NCI-H1436 (cell line): ENCODE measurements at regions not wholly inside any gene's neighbourhood (a gene's known extent, or its start where the extent isn't known, plus 50 kb on each side); places are given as distances from the start of the nearest gene placed in this dataset.

Experiments
- DNase-seq: peaks from one replicate; lab custom pipeline; 2025; lab: John Stamatoyannopoulos, UW

DNA sequence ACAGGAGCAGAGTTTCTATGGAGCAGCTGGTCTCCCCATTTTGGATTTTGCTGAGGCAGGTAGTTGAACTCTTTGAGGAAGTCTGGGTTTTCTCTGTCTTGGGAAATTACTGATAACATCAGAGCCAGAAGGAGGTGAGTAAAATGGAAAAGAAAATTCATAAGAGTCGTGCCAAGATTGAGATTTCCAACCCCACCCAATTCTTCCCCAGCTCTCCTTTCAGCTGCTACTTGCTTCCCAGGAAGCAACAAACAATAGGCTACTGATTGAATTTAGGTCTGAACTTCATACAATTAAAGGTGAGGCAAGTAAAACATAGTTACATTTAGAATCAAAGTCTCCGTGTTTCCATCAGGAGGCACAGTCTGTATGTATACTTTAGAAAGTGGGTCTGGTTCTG lies 54.6 kb upstream of the EOLA2 start:
- DNase-seq, result no peak

DNA sequence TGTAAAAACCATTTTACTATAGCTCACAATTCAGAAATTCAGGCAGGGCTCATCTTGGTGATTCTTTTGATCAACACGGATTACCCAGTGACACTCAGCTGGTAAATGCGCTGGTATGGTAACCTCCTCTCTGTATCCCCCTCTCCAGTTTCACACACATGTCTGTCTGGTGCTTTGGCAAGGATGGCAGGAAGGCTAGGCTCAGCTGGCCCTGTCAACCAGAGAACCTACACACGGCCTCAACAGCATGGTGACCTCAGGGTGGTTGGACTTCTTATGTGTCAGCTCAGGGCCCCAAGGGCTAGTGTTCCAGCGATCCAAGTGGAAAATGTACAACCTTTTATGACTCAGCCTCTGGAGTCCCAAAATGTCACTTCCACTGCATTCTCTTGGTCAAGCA lies 55.7 kb upstream of the EOLA2 start:
- no peak for DNase-seq

DNA sequence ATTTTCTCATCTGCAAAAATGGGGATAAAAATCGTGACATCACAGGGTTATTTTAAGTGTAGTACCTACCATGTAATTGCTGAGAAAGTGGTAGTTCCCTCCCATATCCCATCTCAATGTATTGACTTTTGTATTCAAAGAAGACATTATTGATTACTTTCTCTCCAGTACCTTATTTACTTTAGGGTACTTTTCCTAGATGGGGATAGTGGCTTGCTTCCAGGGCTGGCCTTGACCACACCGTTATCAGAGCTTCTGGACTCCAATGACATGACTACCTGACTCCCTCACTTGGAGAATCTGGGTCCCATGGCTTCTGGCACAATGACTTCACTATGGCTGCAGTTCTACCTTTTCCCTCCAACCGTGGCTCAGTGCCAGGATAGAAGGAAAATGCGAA lies 58.2 kb upstream of the EOLA2 start:
- DNase-seq, result no peak

DNA sequence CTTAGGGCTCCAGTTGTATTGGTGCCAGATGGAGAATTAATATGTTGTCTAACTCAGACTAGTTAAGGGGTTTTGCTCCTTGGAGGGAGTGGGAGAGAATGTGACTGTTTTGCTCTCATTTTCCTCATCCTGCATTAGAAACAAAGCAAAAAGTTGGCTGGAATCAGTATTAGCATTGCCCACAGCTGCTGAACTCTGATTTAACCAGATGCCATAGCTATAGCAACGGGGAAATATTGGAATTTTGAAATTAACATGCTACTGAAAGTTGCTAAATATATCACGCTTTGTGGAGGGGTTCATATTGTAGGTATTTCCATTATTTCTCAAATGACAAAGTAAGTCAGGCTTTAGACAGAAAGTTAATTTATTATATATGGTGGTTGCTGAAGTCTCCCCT lies 66.7 kb upstream of the EOLA2 start:
- DNase-seq, result no peak

DNA sequence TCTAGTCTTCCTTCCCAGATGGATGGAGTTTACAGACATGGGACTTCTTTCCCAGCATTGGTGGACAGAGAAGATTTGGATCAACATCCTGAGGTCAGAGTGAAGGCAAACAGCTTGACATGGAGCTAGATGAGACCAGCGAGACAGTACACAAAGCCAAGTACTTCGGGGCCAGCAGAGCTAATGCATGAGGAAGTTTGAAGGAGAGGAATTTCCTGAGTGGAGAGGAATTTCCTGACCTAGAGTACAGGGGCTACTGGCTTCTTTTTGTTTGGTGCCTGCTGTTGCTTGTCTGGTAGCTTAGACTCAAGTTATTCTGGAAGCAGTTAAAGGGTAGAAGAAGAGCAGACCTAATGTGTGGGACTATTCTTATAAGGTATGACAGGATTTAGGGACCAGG lies 69.1 kb upstream of the EOLA2 start:
- DNase-seq, result no peak

DNA sequence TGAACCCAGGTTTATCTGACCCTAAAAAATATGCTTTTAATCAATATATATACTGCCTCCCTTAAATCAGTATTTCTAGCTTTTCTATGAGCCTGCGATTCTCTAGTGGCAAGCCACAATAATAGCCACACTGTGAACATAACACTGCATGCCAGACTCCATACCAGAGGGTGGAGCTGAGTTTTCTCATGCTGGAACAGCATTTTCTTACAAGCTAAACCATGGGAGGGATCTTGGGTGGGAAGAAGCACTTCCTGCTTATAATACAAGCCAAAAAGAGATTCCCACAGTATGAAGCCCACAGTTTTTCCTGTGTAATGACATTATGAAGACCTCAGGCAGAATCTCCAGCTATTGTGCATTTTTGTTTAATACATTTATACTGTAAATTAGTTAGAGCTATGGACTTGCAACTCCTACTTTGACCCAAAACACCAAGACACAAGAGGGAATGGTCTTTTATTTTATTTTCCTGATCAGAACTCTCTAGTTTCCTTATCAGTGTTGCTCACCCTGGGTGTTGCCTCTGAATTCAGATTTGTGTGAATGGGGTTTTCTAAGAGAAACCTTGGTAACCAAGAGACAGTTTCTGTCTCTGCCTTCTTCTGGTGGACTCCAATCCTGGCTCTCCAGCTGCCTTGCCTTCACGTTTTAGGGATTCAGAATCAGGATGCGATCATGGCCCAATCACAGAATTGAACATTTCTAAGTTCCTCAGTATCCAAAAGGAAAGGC lies 74.5 kb upstream of the EOLA2 start:
- no peak for DNase-seq

DNA sequence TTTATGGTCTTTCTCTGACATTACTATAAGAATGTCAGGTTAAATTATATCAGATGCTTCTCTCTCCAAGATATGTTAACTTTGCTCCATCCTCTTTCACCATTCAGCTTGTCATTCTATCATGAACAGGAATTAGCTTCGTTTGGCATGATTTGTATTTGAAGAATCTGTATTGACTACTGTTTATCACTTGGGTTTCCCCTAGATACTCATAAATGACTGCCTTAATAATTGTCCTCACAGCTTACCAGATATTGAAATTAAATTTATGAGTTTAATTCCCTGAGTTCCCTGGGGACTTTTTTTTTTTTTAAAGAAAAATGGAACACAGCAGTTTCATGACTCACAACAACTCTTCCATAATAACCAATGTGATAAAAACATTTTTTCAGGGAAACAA lies 76.2 kb upstream of the EOLA2 start:
- DNase-seq, result no peak

DNA sequence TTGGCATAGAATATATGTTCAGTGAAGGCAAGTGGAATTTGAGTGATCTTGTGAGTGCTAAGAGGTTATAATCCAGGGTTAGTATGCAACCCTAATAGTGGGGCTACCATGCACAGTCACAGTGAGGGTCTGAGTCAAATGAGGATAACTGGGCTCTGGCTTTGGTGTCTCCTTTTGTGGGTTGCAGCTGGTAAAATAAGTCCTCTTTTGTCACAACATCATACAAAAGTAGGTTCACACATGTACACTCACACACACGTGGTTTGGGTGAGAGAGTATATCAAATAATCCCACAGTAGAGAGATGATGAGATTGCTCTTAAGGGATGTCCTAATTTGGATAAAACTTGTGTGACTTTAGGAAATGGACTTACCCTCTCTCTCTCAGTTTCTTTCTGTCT lies 79.6 kb upstream of the EOLA2 start:
- DNase-seq, result no peak

DNA sequence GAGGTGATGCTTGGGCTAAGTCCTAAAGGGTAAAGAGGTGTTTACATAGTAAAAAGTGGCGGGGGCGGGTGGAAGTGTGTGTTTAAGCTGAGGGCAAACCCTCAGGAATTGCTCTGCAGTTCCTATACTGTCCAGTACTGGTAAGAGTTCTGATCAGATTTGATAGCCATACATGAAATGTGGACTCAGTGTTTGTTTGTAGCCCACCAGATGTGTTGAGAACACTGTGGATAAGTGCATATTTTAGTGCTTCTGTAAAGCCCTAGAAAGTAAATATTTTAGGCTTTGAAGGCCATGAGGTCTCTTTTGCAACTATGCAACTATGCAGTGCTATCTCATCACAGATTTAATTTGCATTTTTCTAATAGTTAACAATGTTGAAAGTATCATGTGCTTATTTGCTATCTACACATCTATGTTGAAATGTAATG lies 80.7 kb upstream of the EOLA2 start:
- no peak for DNase-seq

DNA sequence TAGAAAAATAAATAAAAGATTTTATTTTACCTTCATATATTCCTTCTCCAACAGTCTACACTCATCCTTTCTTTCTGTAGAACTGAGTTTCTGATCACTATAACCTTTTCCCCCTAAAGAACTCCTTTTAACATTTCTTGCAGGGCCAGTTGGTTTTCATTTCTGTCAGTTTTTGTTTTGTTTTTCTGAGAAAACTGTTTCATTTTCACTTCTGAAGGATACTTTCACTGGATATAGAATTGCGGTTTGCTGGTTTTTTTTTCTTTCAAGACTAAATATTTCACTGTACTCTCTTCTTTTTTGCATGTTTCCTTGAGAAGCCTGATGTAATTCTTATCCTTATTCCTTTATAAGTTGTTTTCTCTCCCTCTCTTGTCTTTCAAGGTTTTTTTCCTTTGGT lies 90.4 kb upstream of the EOLA2 start:
- DNase-seq, result no peak

DNA sequence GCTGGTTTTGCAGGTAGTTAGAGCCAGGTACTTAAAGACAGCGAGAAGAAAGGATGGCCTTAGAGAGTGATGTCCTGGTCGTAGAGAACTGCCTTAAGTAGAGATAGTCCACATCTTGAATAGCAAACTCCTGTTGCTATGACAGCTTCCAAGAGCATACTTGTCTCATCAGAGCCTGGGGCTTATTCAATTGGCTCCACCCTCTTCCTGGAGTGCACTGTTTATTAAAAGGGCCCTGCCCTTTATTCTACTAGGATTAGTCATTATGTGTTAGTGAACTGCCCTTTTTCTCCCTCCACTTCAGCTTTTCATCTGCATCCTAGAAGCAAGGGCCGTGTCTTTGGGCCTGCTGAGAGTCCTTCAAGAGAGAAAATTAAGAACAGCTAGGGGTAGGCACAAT lies 94.5 kb upstream of the EOLA2 start:
- no peak for DNase-seq

DNA sequence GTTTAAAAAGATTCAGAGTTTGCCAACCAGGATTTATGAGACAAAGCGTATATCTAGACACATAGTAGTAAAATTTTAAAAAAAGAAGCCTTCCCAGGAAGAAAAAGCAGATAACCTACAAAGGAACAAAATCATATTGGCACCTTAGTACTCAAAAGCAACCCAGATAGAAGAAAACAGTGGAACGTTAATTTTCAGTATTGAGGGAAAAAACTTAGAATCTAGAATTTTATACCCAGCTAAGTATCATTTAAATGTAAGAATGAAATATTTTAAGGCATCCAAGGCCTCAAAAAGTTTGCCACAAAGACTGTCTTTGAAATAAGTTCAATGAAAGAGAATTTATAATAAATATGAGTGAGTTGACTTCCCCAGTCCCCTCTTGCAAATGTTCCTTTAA lies 96.5 kb upstream of the EOLA2 start:
- no peak for DNase-seq

DNA sequence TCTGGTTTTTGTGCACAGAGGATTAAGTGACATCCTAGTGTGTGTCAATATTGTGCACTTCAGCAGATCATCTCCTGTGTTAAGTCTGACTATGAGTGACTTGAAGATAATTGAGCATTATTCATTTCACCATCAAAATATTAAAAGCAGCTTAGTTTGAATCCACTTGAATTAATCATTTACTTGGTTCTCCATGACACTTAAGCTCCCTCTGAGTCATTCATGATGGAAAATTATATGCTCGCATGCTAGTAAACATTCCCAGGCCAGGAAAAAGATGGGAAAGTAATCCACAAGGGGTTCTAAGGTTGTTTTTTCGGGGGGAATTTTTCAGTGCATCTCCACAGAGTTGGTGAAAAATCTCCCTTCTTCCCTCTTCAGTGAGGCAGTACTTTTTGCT lies 97.2 kb upstream of the EOLA2 start:
- DNase-seq, result no peak

DNA sequence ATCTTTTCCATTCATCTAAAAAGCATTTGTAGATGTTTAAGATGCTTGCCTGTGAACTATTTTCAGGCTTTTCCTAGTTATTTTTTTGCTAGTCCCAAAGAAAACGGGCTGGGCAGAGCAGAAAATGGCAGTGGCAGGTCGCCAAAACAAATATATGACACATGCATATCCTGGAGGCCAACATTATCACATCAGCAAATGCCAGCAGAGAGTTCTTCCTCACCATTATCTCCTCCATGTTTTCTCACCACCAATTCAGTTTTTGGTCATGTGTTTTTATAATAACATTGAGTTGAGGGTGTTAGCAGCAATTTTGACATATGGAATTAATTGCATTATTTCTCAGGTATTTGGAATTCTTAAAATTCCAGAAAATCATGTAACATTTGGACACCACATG lies 97.9 kb upstream of the EOLA2 start:
- no peak for DNase-seq

DNA sequence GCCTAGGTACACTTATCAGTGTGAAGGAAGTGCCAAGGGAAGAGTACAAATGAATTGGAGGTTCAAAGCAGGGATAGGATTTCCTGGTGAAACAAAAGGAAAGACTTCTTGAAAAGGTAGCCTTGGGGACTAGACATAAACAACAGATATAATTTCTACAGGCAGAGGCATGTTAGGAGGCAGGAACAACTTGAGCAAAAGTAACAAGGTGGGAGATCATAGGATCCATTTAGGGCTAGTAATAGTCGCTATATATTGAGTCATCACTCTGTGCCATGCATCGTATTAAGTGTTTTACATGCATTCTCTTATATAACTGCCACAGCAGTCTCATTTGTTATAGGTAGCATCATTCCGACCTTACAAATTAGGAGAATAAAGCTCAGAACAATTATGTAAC lies 98.3 kb upstream of the EOLA2 start:
- no peak for DNase-seq

DNA sequence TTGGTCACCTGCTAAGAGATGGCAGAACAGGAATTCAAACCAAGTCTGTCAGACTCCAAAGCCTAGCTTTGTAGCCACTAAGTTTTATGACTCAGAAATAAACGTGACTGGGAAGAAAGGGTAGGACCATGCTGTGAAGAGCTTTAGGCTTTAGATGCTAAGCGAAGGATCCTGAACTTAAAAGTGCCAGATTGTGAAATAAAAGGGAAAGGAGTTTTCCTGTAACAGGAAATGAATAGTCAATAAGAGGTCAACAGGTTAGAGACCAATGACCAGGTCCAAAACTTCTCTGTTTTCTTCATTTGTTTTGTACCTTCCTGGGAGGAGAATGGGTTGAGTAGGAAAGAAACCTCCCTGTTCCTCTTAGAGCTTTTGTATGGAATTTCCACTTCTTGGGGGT lies 98.8 kb upstream of the EOLA2 start:
- DNase-seq, result no peak

DNA sequence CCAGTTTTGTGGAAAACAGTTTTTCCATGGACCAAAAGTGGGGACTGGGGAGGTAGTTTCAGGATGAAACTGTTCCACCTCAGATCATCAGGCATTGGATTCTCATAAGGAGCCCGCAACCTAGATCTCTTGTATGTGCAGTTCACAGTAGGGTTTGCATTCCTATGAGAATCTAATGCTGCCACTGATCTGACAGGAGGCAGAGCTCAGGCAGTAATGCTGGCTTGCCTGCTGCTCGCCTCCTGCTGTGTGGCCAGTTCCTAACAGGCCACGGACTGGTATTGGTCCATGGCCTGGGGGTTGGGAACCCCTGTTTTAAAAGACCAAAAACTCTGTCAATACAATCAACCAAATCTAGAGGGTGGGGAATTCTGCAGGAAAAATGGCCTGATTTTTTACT lies 100.0 kb upstream of the EOLA2 start:
- no peak for DNase-seq

DNA sequence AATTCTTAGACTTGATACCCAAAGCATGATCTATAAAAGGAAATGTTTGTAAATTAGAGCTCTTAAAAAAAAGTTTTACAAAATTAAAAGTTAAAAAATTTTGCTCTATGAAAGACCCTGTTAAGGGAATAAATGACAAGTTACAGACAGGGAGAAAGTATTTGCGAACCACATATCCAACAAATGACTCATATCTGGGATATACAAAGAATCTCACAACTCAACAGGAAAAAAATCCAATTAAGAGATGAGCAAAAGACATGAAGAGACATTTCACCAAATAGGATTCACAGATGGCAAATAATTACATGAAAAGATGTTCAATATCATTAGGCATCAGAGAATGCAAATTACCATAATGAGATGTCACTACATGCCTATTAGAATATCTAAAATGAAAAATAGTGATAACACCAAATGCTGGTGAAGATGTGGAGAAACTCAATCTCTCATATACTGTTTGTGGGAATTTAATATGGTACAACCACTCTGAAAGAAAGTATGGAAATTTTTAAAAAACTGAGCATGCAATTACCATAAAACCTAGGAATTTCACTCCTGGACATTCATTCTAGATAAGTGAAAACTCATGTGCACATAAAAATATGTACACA lies 100.8 kb upstream of the EOLA2 start:
- no peak for DNase-seq

DNA sequence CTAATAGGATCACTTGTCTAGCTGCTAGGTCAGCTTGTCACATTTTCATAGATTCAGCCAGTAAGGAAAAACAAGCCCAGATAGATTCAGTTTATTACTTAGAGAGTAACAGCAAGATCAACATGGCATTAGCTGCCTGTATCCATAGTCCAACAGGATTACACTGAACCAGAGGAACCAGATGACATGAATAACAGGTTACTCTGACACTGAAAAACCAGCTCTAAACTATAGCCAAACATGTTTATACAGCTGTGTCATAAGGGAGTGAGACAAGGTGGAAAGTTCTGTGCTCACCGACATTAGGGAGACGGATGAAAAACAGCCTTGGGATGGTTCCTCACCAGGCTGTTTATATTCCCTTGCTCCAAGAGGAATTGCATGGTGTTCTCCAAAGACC lies 102.9 kb upstream of the EOLA2 start:
- no peak for DNase-seq

DNA sequence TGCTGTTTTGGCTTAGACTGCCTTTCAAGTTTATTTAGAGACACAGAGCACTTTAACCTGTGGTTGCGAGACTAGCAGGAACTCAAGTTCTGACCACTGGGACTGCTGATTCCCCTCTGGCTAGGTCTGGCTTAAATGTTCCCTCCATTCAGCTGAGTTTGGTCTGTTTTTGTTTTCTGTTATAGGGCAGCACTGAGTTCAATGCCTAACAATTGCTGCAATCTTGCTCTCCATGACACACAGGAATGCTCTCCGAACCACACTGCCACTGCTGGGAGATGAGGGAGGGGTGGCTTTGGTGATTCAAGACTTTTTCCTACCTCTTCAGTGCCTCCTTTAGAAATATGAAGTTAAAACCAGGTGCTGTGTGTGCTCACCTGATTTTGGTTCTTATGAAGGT lies 106.3 kb upstream of the EOLA2 start:
- DNase-seq, result no peak

DNA sequence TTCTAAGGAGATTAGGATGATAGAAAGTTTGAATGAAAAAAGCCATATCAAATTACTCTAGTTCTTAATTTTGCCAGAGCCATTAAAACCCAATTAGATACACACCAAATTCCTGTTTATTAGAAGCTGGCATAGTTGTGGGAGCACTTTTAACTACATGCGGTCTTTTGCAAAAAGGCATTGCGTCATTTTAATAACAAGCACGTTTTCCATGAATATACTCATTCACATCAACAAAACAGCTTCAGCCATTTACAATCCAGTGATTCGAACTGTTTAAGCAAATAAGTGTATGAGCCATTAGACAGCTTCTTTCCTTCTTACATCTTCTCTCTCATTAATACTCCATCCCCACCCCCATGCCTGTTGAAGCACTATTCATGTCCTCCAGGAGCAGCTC lies 109.5 kb upstream of the EOLA2 start:
- no peak for DNase-seq

DNA sequence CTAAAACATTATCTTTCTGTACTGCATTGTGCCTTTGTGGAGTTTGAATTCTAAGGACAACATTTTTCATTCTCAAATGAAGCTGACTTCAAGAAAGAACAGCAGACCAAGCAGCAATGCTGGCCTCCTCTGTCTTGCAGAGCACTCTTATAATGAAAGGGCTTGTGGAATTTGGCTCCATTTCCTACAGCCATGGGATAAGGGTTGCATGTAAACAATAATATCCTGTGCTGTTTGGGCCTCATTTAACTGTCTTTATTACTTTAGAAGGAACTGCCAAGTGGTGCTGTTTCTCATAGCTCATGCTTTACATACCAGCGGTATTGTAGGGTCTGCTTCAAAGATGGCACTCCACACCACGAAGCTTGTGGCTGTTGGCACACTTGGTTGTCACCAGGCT lies 111.4 kb upstream of the EOLA2 start:
- no peak for DNase-seq

DNA sequence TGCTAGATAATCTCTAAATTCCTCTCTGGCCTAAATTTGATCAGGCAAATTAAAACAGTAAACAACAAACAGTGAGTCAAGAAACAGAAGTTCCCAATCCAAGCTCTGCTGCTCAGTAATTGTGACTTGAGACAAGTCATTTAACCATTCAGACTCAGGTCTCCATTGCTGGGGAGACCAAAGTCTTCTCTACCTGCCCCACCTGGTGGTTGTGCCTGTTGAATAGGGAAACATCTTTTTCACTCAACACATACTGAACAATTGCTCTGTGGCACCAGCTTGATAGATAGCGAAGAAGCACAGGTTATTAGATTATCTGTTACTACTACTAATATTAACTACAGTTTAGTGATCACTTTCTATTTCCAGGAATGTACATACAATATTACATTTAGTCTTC lies 112.1 kb upstream of the EOLA2 start:
- DNase-seq, result no peak

DNA sequence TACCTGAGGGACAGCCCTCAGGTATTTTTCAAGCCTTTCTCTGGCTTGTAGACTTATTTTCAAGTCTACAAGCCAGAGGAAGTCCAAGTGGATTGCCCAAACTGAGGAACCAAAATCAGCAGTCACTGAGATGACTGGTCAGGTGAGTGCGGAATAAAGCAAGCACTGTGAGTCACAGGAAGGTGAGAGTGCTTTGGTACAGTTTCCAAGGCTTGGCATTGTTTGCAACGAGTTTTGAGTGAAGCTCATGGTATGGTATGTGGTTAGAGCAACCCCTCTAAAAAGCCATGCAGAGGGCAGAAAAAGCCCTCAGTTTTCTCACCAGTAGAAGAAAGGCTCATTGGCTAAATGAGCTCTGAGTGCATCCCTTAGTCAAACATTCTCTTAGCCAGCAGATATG lies 112.8 kb upstream of the EOLA2 start:
- no peak for DNase-seq
